Vagina (tissue), 2 donors: ENCODE measurements at regions not wholly inside any gene's neighbourhood (a gene's known extent, or its start where the extent isn't known, plus 50 kb on each side); places are given as distances from the start of the nearest gene placed in this dataset.

Experiments used
- DNase-seq, 2 donors: peaks; one replicate each; pipeline ENCODE4 v3.0.0-alpha.2; 2017; ENCODE audit errors: extremely low spot score in 2 of 2
- H3K27ac ChIP-seq: fragments of 200-600 bp; sonication (generic); one replicate; pipeline ENCODE4 v1.5.1; 2019
- H3K27me3 ChIP-seq: fragments of 200-600 bp; sonication (generic); one replicate; pipeline ENCODE4 v1.5.1; 2019
- H3K36me3 ChIP-seq, 2 donors: fragments of 200-600 bp; sonication (generic); one replicate each; pipeline ENCODE4 v1.5.1; 2017 to 2019
- H3K4me1 ChIP-seq: fragments of 200-600 bp; sonication (generic); one replicate; pipeline ENCODE4 v1.5.1; 2019
- H3K4me3 ChIP-seq, 2 donors: fragments of 200-600 bp; sonication (generic); 1 replicate in 1 of 2; 2 replicates in 1 of 2; pipeline ENCODE4 v1.5.1; 2016 to 2019
- H3K9me3 ChIP-seq: fragments of 200-600 bp; sonication (generic); one replicate; pipeline ENCODE4 v1.5.1; 2019
- POLR2A ChIP-seq, 2 donors: fragments of 450-650 bp; IDR thresholded peaks; one replicate each; pipeline ENCODE4 v1.6.1; 2017; ENCODE audit warnings: antibody characterized with exemption in 2 of 2, mild to moderate bottlenecking in 2 of 2, moderate library complexity in 2 of 2
- POLR2AphosphoS5 ChIP-seq, 2 donors: sonication (generic); formaldehyde crosslinking; IDR thresholded peaks; one replicate each; pipeline ENCODE4 v1.9.0; 2017; ENCODE audit warnings: antibody characterized with exemption in 2 of 2, mild to moderate bottlenecking in 2 of 2, low read depth in 1 of 2; ENCODE audit not compliant: insufficient read depth in 1 of 2
- intact Hi-C: fragments of 100-400 bp; cut with DNase I; formaldehyde crosslinking; loops from one replicate; pipeline ENCODE4 v1.15.1; 2023
- TF ChIP-seq, protein P1 (sequence below), 3 experiments: fragments of 450-650 bp in 2 of 3; fragments of 200-600 bp in 1 of 3; sonication (generic) in 1 of 3; IDR thresholded peaks; one replicate each; pipeline ENCODE4 v1.5.1; 2017 to 2019; ENCODE audit warnings: antibody characterized with exemption in 3 of 3, mild to moderate bottlenecking in 2 of 3, moderate library complexity in 2 of 3

DNA sequence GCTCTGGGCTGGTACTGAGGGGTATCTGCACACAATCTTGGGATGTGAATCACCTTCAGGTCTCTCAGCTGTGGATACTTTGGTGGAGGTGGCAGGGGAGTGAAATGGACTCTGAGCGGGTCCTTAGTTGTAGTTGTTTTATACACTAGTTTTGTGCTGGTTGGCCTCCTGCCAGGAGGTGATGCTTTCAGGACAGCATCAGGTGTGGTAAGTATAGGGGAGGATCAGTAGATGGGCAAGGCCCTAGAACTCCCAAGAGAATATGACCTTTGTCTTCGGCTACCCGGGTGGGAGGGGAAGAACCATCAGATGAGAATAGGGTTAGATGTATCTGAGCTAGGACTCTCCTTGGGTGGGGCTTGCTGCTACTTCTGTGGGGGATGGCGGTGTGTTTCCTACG, 2284.3 kb upstream of the PCDH20 start:
- Histone ChIP-seq H3K4me1 (no peaks in the 10 kb centered on the region), H3K36me3 (no peaks in the 10 kb centered on the region), H3K9me3 (no peaks in the 10 kb centered on the region), H3K27me3 (no peaks in the 10 kb centered on the region), H3K4me3 (no peak overlapping the region), H3K27ac (no peak overlapping the region)
- DNase-seq, result no peak
- TF ChIP-seq POLR2A (IDR thresholded peaks at IDR 0.05) (no peak), POLR2AphosphoS5 (IDR thresholded peaks at IDR 0.05; ENCODE audit: insufficient read depth in 1 of 2, low read depth in 1 of 2) (no peak)
- TF ChIP-seq, protein P1, sequence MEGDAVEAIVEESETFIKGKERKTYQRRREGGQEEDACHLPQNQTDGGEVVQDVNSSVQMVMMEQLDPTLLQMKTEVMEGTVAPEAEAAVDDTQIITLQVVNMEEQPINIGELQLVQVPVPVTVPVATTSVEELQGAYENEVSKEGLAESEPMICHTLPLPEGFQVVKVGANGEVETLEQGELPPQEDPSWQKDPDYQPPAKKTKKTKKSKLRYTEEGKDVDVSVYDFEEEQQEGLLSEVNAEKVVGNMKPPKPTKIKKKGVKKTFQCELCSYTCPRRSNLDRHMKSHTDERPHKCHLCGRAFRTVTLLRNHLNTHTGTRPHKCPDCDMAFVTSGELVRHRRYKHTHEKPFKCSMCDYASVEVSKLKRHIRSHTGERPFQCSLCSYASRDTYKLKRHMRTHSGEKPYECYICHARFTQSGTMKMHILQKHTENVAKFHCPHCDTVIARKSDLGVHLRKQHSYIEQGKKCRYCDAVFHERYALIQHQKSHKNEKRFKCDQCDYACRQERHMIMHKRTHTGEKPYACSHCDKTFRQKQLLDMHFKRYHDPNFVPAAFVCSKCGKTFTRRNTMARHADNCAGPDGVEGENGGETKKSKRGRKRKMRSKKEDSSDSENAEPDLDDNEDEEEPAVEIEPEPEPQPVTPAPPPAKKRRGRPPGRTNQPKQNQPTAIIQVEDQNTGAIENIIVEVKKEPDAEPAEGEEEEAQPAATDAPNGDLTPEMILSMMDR (IDR thresholded peaks at IDR 0.05), result no peak
- intact Hi-C loops, result no loop called here

DNA sequence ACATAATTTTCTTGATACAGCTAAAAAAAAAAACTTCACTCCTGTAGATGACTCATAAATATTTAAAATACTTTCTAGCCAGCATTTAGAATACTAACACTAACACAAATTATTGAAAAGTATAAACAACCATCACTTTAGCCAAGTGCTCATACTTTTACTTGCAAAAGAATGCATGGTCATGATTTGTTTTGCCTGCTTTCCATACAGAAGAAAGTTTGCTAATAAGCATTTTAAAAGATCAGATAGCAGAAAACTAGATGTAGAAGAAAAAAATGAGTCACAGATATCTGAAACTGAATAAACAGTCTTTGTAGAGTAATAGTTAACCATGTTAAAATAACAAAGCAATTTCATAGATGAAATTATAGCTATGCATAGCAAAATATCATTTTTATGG, 2280.4 kb upstream of the PCDH20 start:
- H3K4me1 ChIP-seq, result no peaks in the 10 kb centered on the region
- no peaks in the 10 kb centered on the region for H3K9me3 ChIP-seq
- no peak overlapping the region for H3K27ac ChIP-seq
- intact Hi-C loops, result no loop called here
- H3K27me3 ChIP-seq, result no peaks in the 10 kb centered on the region
- no peak overlapping the region for H3K4me3 ChIP-seq
- H3K36me3 ChIP-seq, result no peaks in the 10 kb centered on the region
- no peak for DNase-seq
- no peak for TF ChIP-seq POLR2A (IDR thresholded peaks at IDR 0.05)
- TF ChIP-seq, protein P1 (IDR thresholded peaks at IDR 0.05), result no peak
- TF ChIP-seq POLR2AphosphoS5 (IDR thresholded peaks at IDR 0.05; ENCODE audit: insufficient read depth in 1 of 2, low read depth in 1 of 2), result no peak

DNA sequence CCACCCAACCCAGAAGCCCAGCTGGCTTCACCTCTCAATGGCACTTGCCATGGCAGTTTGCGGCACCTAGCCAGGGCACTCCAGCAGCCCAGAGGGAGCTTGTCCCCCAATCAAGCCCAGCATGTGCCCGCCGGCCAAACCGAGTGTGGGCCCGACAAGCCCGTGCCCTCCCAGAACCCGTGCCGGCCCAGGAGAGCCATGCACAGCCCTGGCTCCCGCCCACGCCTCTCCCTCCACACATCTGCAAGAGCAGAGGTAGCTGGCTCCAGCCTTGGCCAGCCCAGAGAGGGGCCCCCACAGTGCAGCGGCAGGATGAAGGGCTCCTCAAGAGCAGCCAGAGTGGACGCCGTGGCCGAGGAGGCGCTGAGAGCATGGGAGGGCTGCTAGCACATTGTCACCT, 2278.0 kb upstream of the PCDH20 start:
- Histone ChIP-seq H3K36me3 (no peaks in the 10 kb centered on the region), H3K4me3 (no peak overlapping the region), H3K9me3 (no peaks in the 10 kb centered on the region), H3K27me3 (no peaks in the 10 kb centered on the region), H3K4me1 (no peaks in the 10 kb centered on the region), H3K27ac (no peak overlapping the region)
- TF ChIP-seq, protein P1 (IDR thresholded peaks at IDR 0.05), result no peak
- intact Hi-C loops, result no loop called here
- DNase-seq, result no peak

DNA sequence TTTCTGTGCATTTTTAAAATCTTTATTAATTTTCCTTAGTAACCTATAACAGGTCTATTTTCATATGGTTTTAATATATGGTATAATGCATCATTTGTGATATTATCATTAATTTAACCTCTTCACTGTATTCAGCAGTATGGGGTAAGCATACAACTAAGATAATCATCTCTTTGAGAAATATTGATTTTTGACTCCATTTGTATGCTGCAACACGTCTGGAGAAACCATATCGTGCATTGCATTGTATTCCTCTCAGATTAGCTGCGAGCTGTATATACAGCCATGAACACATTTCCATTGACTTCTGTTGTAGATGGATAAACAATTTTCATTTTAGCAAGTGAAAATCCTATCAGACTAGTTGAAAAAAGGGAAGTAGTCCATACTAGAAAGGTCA, 2275.8 kb upstream of the PCDH20 start:
- intact Hi-C loops, result no loop called here
- TF ChIP-seq POLR2AphosphoS5 (IDR thresholded peaks at IDR 0.05; ENCODE audit: insufficient read depth in 1 of 2, low read depth in 1 of 2), result no peak
- TF ChIP-seq, protein P1 (IDR thresholded peaks at IDR 0.05), result no peak
- TF ChIP-seq POLR2A (IDR thresholded peaks at IDR 0.05), result no peak

DNA sequence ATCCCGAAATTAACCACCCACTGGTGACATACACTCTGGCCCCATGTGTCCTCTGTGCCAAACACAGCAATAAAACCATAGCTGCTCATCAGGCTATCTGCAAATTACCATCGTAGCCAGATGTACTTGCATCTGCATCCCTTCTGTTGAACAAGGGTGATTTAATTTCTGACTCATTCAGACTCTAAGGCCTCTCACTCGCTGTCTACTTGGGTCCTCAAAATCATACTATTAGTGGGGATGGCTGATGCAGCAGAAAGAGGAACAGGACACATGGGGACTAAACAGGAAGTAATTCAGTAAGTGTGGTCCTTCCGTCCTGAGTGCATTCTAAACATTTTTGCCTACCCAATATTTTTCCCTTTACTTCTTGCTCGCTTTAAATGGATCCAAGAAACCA, 2275.0 kb upstream of the PCDH20 start:
- no peaks in the 10 kb centered on the region for H3K9me3 ChIP-seq
- intact Hi-C loops, result no loop called here
- no peaks in the 10 kb centered on the region for H3K4me1 ChIP-seq
- no peaks in the 10 kb centered on the region for H3K36me3 ChIP-seq
- TF ChIP-seq POLR2AphosphoS5 (IDR thresholded peaks at IDR 0.05; ENCODE audit: insufficient read depth in 1 of 2, low read depth in 1 of 2), result no peak
- TF ChIP-seq, protein P1 (IDR thresholded peaks at IDR 0.05), result no peak
- TF ChIP-seq POLR2A (IDR thresholded peaks at IDR 0.05), result no peak
- DNase-seq, result no peak
- no peaks in the 10 kb centered on the region for H3K27me3 ChIP-seq
- H3K4me3 ChIP-seq, result no peak overlapping the region
- H3K27ac ChIP-seq, result no peak overlapping the region

More for the DNA sequence above, 2275.8 kb upstream of the PCDH20 start:
- H3K4me1 ChIP-seq, result no peaks in the 10 kb centered on the region
- H3K9me3 ChIP-seq, result no peaks in the 10 kb centered on the region
- no peak overlapping the region for H3K27ac ChIP-seq
- no peak overlapping the region for H3K4me3 ChIP-seq
- H3K27me3 ChIP-seq, result no peaks in the 10 kb centered on the region
- DNase-seq, result no peak
- no peaks in the 10 kb centered on the region for H3K36me3 ChIP-seq
